Cardiac muscle cell (in vitro differentiated cells and primary cell): ENCODE measurements at regions not wholly inside any gene's neighbourhood (a gene's known extent, or its start where the extent isn't known, plus 50 kb on each side); places are given as distances from the start of the nearest gene placed in this dataset.

ENCODE experiments used
- DNase-seq, 2 donors: peaks; one replicate each; pipeline versions ENCODE4 v3.0.0 to v3.0.0-alpha.2; 2010 to 2017; ENCODE audit warnings: low read depth in 1 of 2, low spot score in 1 of 2
- H3K27ac ChIP-seq: fragments of 200-600 bp; sonication (generic); 2 replicates; pipeline ENCODE4 v1.5.1; 2016
- H3K27me3 ChIP-seq: fragments of 200-600 bp; sonication (generic); 2 replicates; pipeline ENCODE4 v1.6.0; 2016; ENCODE audit warnings: control low read depth
- H3K36me3 ChIP-seq: fragments of 200-600 bp; sonication (generic); 2 replicates; pipeline ENCODE4 v1.5.1; 2016; ENCODE audit warnings: control low read depth
- H3K4me1 ChIP-seq: fragments of 200-600 bp; sonication (generic); 2 replicates; pipeline ENCODE4 v1.8.1; 2017; ENCODE audit warnings: low read depth, mild to moderate bottlenecking, mixed run types
- H3K4me3 ChIP-seq: fragments of 200-600 bp; sonication (generic); 2 replicates; pipeline ENCODE4 v1.5.1; 2016; ENCODE audit warnings: mild to moderate bottlenecking
- H3K9me3 ChIP-seq: fragments of 200-600 bp; sonication (generic); 2 replicates; pipeline ENCODE4 v1.5.1; 2017; ENCODE audit warnings: low read depth, mild to moderate bottlenecking, control low read depth
- TF ChIP-seq, protein P1 (sequence below): IDR thresholded peaks from 2 replicates; pipeline ENCODE4 v1.5.1; 2012; ENCODE audit warnings: low read depth, mild to moderate bottlenecking, low read length

DNA sequence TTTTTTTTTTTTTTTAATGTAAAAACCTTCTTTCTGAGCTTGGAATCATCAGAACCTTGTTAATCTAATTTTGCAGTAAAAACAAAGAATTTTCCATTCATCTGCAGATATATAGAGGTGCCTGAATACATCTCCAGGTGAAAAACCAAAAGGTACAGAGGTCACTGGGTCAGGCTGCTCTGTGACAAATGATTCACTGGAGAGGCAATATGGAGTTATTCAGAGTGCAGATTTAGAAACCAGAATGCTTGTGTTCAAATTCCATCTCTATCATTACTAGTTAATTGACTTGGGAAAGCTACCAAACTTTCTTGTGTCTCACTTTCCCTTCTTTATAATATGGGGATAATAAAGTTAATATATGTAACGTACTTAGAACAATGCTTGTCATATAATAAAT is 51.5 kb upstream of the C1orf53 start:
- H3K4me3 ChIP-seq, result no peak overlapping the region
- no peak overlapping the region for H3K27ac ChIP-seq
- H3K9me3 ChIP-seq, result no peaks in the 10 kb centered on the region
- TF ChIP-seq, protein P1, sequence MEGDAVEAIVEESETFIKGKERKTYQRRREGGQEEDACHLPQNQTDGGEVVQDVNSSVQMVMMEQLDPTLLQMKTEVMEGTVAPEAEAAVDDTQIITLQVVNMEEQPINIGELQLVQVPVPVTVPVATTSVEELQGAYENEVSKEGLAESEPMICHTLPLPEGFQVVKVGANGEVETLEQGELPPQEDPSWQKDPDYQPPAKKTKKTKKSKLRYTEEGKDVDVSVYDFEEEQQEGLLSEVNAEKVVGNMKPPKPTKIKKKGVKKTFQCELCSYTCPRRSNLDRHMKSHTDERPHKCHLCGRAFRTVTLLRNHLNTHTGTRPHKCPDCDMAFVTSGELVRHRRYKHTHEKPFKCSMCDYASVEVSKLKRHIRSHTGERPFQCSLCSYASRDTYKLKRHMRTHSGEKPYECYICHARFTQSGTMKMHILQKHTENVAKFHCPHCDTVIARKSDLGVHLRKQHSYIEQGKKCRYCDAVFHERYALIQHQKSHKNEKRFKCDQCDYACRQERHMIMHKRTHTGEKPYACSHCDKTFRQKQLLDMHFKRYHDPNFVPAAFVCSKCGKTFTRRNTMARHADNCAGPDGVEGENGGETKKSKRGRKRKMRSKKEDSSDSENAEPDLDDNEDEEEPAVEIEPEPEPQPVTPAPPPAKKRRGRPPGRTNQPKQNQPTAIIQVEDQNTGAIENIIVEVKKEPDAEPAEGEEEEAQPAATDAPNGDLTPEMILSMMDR, result no peak
- DNase-seq, result no peak
- no peaks in the 10 kb centered on the region for H3K36me3 ChIP-seq
- no peaks in the 10 kb centered on the region for H3K27me3 ChIP-seq
- peaks cover 6% of the 10 kb centered on the region for H3K4me1 ChIP-seq

DNA sequence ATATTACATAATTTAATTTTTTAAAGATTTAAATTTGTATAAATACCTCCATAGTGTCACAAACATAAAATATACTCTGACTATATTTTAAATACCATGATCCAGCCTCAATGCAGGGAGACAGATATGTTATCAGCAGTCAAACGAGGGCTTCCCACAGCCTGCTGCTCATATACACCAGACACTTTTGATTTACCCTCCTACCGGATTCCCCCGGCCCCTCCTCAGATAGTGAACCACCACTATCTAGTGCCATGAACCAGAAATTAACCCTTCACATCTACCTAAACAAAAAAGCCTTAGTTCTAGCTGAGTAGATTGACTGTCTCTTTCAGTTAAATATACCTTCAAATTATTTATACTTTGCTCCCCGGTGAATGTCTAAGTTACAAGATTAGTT is 52.4 kb upstream of the C1orf53 start:
- TF ChIP-seq, protein P1, result no peak
- H3K27me3 ChIP-seq, result no peaks in the 10 kb centered on the region
- H3K4me1 ChIP-seq, result peaks cover 6% of the 10 kb centered on the region
- no peak overlapping the region for H3K4me3 ChIP-seq
- no peaks in the 10 kb centered on the region for H3K36me3 ChIP-seq
- no peak overlapping the region for H3K27ac ChIP-seq
- DNase-seq, result no peak
- H3K9me3 ChIP-seq, result no peaks in the 10 kb centered on the region

DNA sequence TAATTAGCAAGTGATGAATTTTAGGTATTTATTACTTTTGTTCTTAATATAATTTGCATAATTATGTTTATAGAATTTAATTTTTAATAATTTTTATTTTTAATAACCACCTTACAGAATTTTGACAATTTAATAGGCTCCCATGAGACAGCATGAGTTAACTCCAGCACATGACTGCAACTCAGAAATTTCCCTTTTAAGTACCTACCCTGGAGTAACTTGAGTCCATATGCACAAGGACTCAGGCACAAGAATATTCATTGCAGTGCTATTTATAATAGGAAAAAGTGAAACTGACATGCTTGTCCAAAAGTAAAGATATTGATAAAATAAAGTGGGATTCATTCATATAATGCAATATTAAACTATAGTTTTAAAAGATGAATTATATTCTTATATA is 54.1 kb upstream of the C1orf53 start:
- no peak for DNase-seq
- H3K4me3 ChIP-seq, result no peak overlapping the region
- H3K9me3 ChIP-seq, result no peaks in the 10 kb centered on the region
- H3K4me1 ChIP-seq, result peaks cover 6% of the 10 kb centered on the region
- TF ChIP-seq, protein P1, result no peak
- H3K36me3 ChIP-seq, result no peaks in the 10 kb centered on the region
- no peak overlapping the region for H3K27ac ChIP-seq
- H3K27me3 ChIP-seq, result no peaks in the 10 kb centered on the region

DNA sequence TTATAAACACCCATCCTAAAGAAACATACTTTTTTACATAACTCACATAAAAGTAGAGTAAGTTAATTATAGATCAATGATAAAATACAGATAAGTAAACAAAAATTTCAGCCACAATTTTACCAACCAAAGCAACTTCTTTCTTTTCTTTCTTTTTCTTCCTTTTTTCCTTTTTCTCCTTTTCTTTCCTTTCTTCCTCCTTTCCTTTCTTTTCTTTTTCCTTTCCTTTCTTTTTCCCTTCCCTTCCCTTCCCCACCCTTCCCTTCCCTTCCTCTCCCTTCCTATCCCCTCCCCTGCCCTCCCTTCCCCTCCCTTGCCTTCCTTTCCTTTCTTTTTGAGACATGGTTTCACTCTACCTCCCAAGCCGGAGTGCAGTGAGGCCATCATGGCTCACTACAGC is 56.5 kb upstream of the C1orf53 start:
- Histone ChIP-seq H3K4me3 (no peak overlapping the region), H3K27me3 (no peaks in the 10 kb centered on the region), H3K36me3 (no peaks in the 10 kb centered on the region), H3K27ac (no peak overlapping the region), H3K4me1 (peaks cover 6% of the 10 kb centered on the region), H3K9me3 (no peaks in the 10 kb centered on the region)
- TF ChIP-seq, protein P1, result no peak
- DNase-seq, result no peak

DNA sequence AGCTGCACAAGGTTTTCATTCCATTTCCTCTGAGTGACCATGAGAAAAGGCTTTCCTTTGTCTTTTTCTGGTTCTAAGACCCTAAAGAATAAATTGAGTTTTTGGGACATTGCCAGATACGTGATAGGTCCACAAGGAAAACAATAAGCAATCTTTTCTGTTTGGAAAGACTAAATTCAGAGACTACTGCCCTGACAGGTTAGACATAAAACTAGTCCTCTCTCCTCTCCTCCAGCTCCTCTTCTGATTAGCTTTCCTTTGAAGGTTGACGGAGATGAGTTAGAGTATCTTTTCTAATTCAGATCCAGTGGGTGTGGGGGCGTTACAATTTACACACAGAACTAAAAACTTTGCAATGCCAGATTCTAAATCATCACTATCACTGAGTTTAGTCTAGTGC is 57.8 kb upstream of the C1orf53 start:
- Histone ChIP-seq H3K27me3 (no peaks in the 10 kb centered on the region), H3K4me1 (no peaks in the 10 kb centered on the region), H3K4me3 (no peak overlapping the region), H3K9me3 (no peaks in the 10 kb centered on the region), H3K27ac (no peak overlapping the region), H3K36me3 (no peaks in the 10 kb centered on the region)
- TF ChIP-seq, protein P1, result no peak
- DNase-seq, result no peak

DNA sequence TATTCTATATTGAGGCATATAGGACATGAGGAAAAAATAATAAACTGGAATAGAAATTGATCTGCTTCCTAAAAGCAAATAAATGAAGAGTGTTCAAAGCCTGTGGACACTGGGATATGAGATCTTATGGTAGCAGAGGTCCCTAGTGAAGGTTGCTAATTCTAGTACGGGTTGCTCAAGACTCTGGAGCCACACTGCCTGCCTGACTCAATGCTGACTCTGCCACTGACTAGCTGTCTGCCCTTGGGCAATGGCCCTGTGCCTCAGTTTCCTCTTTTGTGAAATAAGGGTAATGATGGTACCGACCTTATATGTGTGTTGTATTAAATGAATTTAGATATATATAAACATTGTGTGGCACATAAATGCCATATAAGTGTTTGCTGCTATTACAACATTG is 59.0 kb upstream of the C1orf53 start:
- Histone ChIP-seq H3K4me1 (no peaks in the 10 kb centered on the region), H3K9me3 (no peaks in the 10 kb centered on the region), H3K27me3 (no peaks in the 10 kb centered on the region), H3K27ac (no peak overlapping the region), H3K36me3 (no peaks in the 10 kb centered on the region), H3K4me3 (no peak overlapping the region)
- TF ChIP-seq, protein P1, result no peak
- DNase-seq, result no peak
